ENCODE measurements at regions not wholly inside any gene's neighbourhood (a gene's known extent, or its start where the extent isn't known, plus 50 kb on each side); places are given as distances from the start of the nearest gene placed in this dataset.

DNA sequence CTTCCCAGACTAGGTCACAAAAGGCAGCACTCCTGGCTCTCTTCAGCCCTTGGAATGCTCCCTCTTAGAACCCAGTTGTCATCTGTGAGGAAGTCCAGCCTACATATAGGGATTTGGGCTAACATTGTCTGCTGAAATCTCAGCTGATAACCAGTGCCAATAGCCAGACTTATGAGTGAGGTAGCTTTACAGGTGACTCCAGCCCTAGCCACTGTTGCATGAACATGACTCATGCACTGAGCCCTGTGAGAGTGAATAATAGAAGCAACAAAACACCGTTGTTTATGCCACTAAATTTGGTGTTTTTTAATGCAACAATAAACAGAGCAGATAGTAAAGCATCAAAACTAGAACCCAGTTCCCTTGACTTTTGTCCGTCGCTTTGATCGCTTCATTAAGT lies 433.2 kb downstream of the STIM2 start:
- TF ChIP-seq POLR2A (IDR thresholded peaks at IDR 0.05) = no peak
- TF ChIP-seq, protein P1, sequence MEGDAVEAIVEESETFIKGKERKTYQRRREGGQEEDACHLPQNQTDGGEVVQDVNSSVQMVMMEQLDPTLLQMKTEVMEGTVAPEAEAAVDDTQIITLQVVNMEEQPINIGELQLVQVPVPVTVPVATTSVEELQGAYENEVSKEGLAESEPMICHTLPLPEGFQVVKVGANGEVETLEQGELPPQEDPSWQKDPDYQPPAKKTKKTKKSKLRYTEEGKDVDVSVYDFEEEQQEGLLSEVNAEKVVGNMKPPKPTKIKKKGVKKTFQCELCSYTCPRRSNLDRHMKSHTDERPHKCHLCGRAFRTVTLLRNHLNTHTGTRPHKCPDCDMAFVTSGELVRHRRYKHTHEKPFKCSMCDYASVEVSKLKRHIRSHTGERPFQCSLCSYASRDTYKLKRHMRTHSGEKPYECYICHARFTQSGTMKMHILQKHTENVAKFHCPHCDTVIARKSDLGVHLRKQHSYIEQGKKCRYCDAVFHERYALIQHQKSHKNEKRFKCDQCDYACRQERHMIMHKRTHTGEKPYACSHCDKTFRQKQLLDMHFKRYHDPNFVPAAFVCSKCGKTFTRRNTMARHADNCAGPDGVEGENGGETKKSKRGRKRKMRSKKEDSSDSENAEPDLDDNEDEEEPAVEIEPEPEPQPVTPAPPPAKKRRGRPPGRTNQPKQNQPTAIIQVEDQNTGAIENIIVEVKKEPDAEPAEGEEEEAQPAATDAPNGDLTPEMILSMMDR (IDR thresholded peaks at IDR 0.05) = no peak

Measured in body of pancreas (tissue), 4 donors.